GM12878 (cell line): ENCODE measurements at regions not wholly inside any gene's neighbourhood (a gene's known extent, or its start where the extent isn't known, plus 50 kb on each side); places are given as distances from the start of the nearest gene placed in this dataset.

ENCODE experiments used
- ATAC-seq: fragments of 200-7000 bp; cut with Tn5 transposase; 3 replicates; pipeline ENCODE4 v1.9.1; 2020; ENCODE audit warnings: mild to moderate bottlenecking, moderate library complexity
- BruUV-seq: library from RNA; stranded (reverse); fragments of 400-500 nt; replicated peaks from 2 replicates; lab custom pipeline; 2021; lab: Mats Ljungman, UMichigan
- CTCF ChIA-PET: fragments of 300-600 bp; sonication (Branson Sonifier 250); formaldehyde crosslinking; extraction: SDS; loops from one replicate; lab custom pipeline; 2021; ENCODE audit warnings: inconsistent platforms; lab: Yijun Ruan, JAX
- POLR2A ChIA-PET: fragments of 350-600 bp; formaldehyde crosslinking; extraction: SDS; loops from one replicate; lab custom pipeline; 2021; ENCODE audit warnings: inconsistent platforms; lab: Charles Lee
- RAD21 ChIA-PET: fragments of 300-600 bp; sonication (Branson Sonifier 250); formaldehyde crosslinking; loops from one replicate; lab custom pipeline; 2023; ENCODE audit warnings: antibody characterized with exemption; ENCODE audit not compliant: unreplicated experiment; lab: Charles Lee
- SMC1A ChIA-PET: fragments of 300-600 bp; sonication (Branson Sonifier 250); formaldehyde crosslinking; loops from one replicate; lab custom pipeline; 2023; ENCODE audit not compliant: unreplicated experiment, uncharacterized antibody; lab: Charles Lee
- DNase-seq: peaks from one replicate; pipeline ENCODE4 v3.0.0-alpha.2; 2011; ENCODE audit warnings: low read depth, low spot score
- FAIRE-seq: peaks from 3 replicates; lab custom pipeline; 2011; peaks lifted over from hg19 to GRCh38; lab: Jason Lieb, UNC
- H2AFZ ChIP-seq: 2 replicates; pipeline ENCODE4 v1.6.0; 2011; ENCODE audit warnings: low read depth, low read length, control low read depth; ENCODE audit not compliant: control insufficient read depth
- H3K27ac ChIP-seq: 2 replicates; pipeline ENCODE4 v1.5.1; 2011; ENCODE audit warnings: control low read depth; ENCODE audit not compliant: control insufficient read depth, insufficient read depth
- H3K27me3 ChIP-seq, 2 experiments: replicated peaks in 1 of 2; 2 replicates each; pipeline versions ENCODE4 v1.6.0 to v1.6.1; 2011; ENCODE audit warnings: low read length in 1 of 2; ENCODE audit not compliant: control insufficient read depth in 2 of 2, insufficient read depth in 2 of 2
- H3K36me3 ChIP-seq, 2 experiments: 2 replicates each; pipeline ENCODE4 v1.5.1; 2011; ENCODE audit warnings: low read length in 1 of 2; ENCODE audit not compliant: control insufficient read depth in 2 of 2, insufficient read depth in 2 of 2
- H3K4me1 ChIP-seq: 2 replicates; pipeline ENCODE4 v1.6.1; 2011; ENCODE audit warnings: mild to moderate bottlenecking, low read length, moderate library complexity, mixed read lengths; ENCODE audit not compliant: control insufficient read depth, insufficient read depth
- H3K4me2 ChIP-seq: 2 replicates; pipeline ENCODE4 v1.6.0; 2011; ENCODE audit warnings: control low read depth; ENCODE audit not compliant: control insufficient read depth, insufficient read depth
- H3K4me3 ChIP-seq: fragments of 200-600 bp; sonication (generic); 2 replicates; pipeline ENCODE4 v1.5.1; 2016
- H3K79me2 ChIP-seq: 2 replicates; pipeline ENCODE4 v1.6.0; 2011; ENCODE audit warnings: low read length; ENCODE audit not compliant: control insufficient read depth, insufficient read depth
- H3K9ac ChIP-seq: 2 replicates; pipeline ENCODE4 v1.8.0; 2011; ENCODE audit warnings: low read length, control low read depth, mixed read lengths; ENCODE audit not compliant: control insufficient read depth, insufficient read depth
- H3K9me3 ChIP-seq: replicated peaks from 3 replicates; pipeline ENCODE4 v1.5.1; 2011; ENCODE audit warnings: mild to moderate bottlenecking, low read length; ENCODE audit not compliant: control insufficient read depth, insufficient read depth
- H4K20me1 ChIP-seq: 2 replicates; pipeline ENCODE4 v1.6.0; 2011; ENCODE audit not compliant: control insufficient read depth, insufficient read depth
- BACH1 ChIP-seq: fragments of 450-650 bp; IDR thresholded peaks from 2 replicates; pipeline ENCODE4 v1.6.1; 2017; ENCODE audit warnings: mild to moderate bottlenecking, borderline replicate concordance
- CHD4 ChIP-seq: fragments of 200-600 bp; sonication (generic); IDR thresholded peaks from 2 replicates; pipeline ENCODE4 v1.6.1; 2016; ENCODE audit warnings: mild to moderate bottlenecking
- EZH2 ChIP-seq: IDR thresholded peaks from 2 replicates; pipeline ENCODE4 v1.6.1; 2012; ENCODE audit warnings: low read depth, mild to moderate bottlenecking, control low read depth, inconsistent platforms, low read length, borderline replicate concordance; ENCODE audit not compliant: control insufficient read depth
- NFXL1 ChIP-seq: fragments of 450-650 bp; IDR thresholded peaks from 2 replicates; pipeline ENCODE4 v1.6.1; 2017; ENCODE audit warnings: antibody characterized with exemption, mild to moderate bottlenecking, borderline replicate concordance
- SREBF2 ChIP-seq: IDR thresholded peaks from 2 replicates; pipeline ENCODE4 v1.6.1; 2012; ENCODE audit warnings: mild to moderate bottlenecking, low read length
- TCF12 ChIP-seq: IDR thresholded peaks from 2 replicates; pipeline ENCODE4 v1.6.1; 2011; ENCODE audit warnings: low read depth, mild to moderate bottlenecking, low read length
- ZNF217 ChIP-seq: fragments of 450-650 bp; IDR thresholded peaks from 2 replicates; pipeline ENCODE4 v1.6.1; 2017; ENCODE audit warnings: antibody characterized with exemption, mild to moderate bottlenecking
- ZNF274 ChIP-seq: IDR thresholded peaks from one replicate; pipeline ENCODE4 v1.8.0; 2011; ENCODE audit not compliant: insufficient read length, insufficient read depth
- WGBS: methylation state at CpG from one replicate; pipeline ENCODE4 v1.1.6; 2016; ENCODE audit warnings: low lambda C conversion rate; ENCODE audit not compliant: insufficient replicate concordance, insufficient coverage; ENCODE audit errors: missing lambda C conversion rate; 5-methylcytosine and 5-hydroxymethylcytosine counted together
- in situ Hi-C: fragments of 300-500 bp; cut with MboI; formaldehyde crosslinking; loops from 9 replicates; pipeline ENCODE4 v1.14.3; 2018; ENCODE audit warnings: mixed read lengths
- intact Hi-C: fragments of 100-400 bp; cut with micrococcal nuclease; formaldehyde crosslinking; loops from one replicate; pipeline ENCODE4 v1.14.2; 2022; ENCODE audit not compliant: unreplicated experiment
- TF ChIP-seq, protein P1 (sequence below): fragments of 150-350 bp; IDR thresholded peaks from 2 replicates; pipeline ENCODE4 v1.6.1; 2014; ENCODE audit warnings: mild to moderate bottlenecking, low read depth, low read length
- TF ChIP-seq, protein P2 (sequence below): fragments of 450-650 bp; IDR thresholded peaks from 2 replicates; pipeline ENCODE4 v1.6.1; 2017; ENCODE audit warnings: borderline replicate concordance
- TF ChIP-seq, protein P3 (sequence below): fragments of 450-650 bp; IDR thresholded peaks from 2 replicates; pipeline ENCODE4 v1.6.1; 2016; ENCODE audit warnings: mild to moderate bottlenecking
- TF ChIP-seq, protein P4 (sequence below): fragments of 450-650 bp; formaldehyde crosslinking; IDR thresholded peaks from 2 replicates; pipeline ENCODE4 v1.4.0; 2022; ENCODE audit warnings: mild to moderate bottlenecking, moderate library complexity
- TF ChIP-seq, protein P5 (sequence below): IDR thresholded peaks from 2 replicates; pipeline ENCODE4 v1.6.1; 2011; ENCODE audit warnings: mild to moderate bottlenecking, low read depth, low read length, moderate library complexity; ENCODE audit not compliant: insufficient replicate concordance

DNA sequence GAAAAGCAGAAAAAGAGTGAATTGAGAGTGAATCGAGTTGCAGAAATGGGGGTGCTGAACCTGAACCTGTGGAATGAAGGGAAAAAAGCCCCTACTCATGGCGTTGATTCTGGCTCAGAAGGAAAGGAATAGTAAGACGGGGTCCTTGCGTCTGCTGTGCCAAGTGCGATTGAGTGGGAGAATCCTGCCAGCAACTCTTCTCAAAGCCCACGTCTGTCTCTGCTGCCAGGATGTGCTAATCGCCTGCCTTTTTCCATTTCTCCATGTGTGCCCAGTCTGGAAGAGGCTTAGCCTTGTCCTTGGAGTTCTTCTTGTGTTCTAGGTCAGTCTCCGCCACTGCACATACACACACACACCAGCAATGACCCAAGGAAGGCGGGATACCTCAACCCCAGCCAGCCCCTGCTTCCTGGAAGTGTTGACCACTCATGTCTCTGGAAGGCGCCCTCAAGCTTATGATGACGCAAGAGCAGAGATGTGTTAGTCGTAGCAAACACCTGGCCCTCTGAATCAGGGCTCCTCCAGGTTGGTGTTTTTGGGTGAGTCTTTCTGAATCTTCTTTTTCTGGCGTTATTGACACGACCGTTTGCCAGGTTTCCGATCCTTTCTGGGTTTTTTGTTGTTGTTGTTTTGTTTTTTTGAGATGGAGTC, 262.4 kb upstream of the PROK2 start (continued):
- TF ChIP-seq NFXL1 = no peak
- TF ChIP-seq ZNF274 = no peak
- no peak for TF ChIP-seq TCF12
- TF ChIP-seq, protein P1, sequence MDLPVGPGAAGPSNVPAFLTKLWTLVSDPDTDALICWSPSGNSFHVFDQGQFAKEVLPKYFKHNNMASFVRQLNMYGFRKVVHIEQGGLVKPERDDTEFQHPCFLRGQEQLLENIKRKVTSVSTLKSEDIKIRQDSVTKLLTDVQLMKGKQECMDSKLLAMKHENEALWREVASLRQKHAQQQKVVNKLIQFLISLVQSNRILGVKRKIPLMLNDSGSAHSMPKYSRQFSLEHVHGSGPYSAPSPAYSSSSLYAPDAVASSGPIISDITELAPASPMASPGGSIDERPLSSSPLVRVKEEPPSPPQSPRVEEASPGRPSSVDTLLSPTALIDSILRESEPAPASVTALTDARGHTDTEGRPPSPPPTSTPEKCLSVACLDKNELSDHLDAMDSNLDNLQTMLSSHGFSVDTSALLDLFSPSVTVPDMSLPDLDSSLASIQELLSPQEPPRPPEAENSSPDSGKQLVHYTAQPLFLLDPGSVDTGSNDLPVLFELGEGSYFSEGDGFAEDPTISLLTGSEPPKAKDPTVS = no peak
- no peak for TF ChIP-seq CHD4
- no peak for TF ChIP-seq ZNF217
- no peak for TF ChIP-seq SREBF2
- TF ChIP-seq, all 136 proteins: peak for 0

DNA sequence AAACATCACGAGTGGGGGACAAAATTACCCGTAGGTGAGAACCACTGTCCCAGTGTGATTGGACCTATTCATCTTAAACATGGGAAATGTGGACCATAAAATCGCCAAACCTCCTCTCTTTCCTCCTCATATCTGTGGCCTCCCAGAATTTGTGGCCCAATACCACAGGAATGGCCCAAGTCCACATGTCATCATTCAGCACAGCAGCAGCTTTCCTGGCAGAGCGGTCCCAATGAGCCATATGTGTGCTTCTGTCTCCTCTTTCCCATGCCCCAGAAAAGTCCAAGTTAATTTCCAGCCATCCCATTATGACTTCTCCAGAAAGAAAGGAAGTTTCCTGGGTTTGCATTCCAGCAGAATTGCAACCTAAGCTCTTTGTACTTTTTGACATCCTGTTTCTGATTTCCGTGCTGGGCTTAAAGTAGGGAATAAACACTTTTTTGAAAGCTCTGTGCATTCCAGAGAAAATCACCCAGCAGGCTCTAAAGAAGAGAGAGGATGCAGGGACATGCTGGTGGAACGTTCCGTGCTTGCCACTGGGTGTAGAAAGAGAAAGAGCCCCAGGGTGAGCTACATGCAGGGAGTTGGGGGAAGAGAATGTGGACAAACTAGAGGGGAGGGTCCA, 259.4 kb upstream of the PROK2 start:
- peaks cover 20% of the 10 kb centered on the region for H3K4me1 ChIP-seq
- ChIA-PET RAD21 (no interaction called here), POLR2A (no interaction called here), SMC1A (interaction anchor here (0.5 to 1.9 kb wide), 4 partner anchors 24 to 1106 kb away, joined by 3 to 4 read pairs (median 3); no protein-coding TSS in a partner anchor), CTCF (interaction anchor here (0.8 to 1.0 kb wide), 2 partner anchors 17 to 36 kb away, joined by 3 to 4 read pairs; no protein-coding TSS in a partner anchor)
- no peak overlapping the region for H3K4me2 ChIP-seq
- H4K20me1 ChIP-seq = no peaks in the 10 kb centered on the region
- in situ Hi-C loops (no loop called here), intact Hi-C loops (no loop called here)
- DNase-seq (no peak), FAIRE-seq (no peak), ATAC-seq (no peak)
- H3K36me3 ChIP-seq = no peaks in the 10 kb centered on the region
- no peaks in the 10 kb centered on the region for H3K79me2 ChIP-seq
- no peak overlapping the region for H3K27ac ChIP-seq
- BruUV-seq = no TSS peak
- no peak overlapping the region for H3K9ac ChIP-seq
- H3K9me3 ChIP-seq = no peaks in the 10 kb centered on the region
- WGBS = 97% methylated on average over 7 of the region's 7 CpGs
- H2AFZ ChIP-seq = no peak overlapping the region
- no peak overlapping the region for H3K4me3 ChIP-seq
- no peaks in the 10 kb centered on the region for H3K27me3 ChIP-seq
- TF ChIP-seq, protein P2, sequence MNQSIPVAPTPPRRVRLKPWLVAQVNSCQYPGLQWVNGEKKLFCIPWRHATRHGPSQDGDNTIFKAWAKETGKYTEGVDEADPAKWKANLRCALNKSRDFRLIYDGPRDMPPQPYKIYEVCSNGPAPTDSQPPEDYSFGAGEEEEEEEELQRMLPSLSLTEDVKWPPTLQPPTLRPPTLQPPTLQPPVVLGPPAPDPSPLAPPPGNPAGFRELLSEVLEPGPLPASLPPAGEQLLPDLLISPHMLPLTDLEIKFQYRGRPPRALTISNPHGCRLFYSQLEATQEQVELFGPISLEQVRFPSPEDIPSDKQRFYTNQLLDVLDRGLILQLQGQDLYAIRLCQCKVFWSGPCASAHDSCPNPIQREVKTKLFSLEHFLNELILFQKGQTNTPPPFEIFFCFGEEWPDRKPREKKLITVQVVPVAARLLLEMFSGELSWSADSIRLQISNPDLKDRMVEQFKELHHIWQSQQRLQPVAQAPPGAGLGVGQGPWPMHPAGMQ = no peak
- TF ChIP-seq, protein P3, sequence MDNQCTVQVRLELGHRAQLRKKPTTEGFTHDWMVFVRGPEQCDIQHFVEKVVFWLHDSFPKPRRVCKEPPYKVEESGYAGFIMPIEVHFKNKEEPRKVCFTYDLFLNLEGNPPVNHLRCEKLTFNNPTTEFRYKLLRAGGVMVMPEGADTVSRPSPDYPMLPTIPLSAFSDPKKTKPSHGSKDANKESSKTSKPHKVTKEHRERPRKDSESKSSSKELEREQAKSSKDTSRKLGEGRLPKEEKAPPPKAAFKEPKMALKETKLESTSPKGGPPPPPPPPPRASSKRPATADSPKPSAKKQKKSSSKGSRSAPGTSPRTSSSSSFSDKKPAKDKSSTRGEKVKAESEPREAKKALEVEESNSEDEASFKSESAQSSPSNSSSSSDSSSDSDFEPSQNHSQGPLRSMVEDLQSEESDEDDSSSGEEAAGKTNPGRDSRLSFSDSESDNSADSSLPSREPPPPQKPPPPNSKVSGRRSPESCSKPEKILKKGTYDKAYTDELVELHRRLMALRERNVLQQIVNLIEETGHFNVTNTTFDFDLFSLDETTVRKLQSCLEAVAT = no peak
- no peak for TF ChIP-seq NFXL1
- TF ChIP-seq BACH1 = no peak
- TF ChIP-seq EZH2 = no peak
- TF ChIP-seq, protein P4, sequence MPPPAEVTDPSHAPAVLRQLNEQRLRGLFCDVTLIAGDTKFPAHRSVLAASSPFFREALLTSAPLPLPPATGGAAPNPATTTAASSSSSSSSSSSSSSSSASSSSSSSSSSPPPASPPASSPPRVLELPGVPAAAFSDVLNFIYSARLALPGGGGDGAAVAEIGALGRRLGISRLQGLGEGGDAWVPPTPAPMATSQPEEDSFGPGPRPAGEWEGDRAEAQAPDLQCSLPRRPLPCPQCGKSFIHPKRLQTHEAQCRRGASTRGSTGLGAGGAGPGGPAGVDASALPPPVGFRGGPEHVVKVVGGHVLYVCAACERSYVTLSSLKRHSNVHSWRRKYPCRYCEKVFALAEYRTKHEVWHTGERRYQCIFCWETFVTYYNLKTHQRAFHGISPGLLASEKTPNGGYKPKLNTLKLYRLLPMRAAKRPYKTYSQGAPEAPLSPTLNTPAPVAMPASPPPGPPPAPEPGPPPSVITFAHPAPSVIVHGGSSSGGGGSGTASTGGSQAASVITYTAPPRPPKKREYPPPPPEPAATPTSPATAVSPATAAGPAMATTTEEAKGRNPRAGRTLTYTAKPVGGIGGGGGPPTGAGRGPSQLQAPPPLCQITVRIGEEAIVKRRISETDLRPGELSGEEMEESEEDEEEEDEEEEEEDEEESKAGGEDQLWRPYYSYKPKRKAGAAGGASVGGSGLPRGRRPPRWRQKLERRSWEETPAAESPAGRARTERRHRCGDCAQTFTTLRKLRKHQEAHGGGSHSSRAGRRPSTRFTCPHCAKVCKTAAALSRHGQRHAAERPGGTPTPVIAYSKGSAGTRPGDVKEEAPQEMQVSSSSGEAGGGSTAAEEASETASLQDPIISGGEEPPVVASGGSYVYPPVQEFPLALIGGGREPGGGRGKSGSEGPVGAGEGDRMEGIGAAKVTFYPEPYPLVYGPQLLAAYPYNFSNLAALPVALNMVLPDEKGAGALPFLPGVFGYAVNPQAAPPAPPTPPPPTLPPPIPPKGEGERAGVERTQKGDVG (CRISPR knock-in tag) = no peak
- TF ChIP-seq, protein P5, sequence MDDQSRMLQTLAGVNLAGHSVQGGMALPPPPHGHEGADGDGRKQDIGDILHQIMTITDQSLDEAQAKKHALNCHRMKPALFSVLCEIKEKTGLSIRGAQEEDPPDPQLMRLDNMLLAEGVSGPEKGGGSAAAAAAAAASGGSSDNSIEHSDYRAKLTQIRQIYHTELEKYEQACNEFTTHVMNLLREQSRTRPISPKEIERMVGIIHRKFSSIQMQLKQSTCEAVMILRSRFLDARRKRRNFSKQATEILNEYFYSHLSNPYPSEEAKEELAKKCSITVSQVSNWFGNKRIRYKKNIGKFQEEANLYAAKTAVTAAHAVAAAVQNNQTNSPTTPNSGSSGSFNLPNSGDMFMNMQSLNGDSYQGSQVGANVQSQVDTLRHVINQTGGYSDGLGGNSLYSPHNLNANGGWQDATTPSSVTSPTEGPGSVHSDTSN = no peak
